HG03432 (cell line): ENCODE measurements at regions not wholly inside any gene's neighbourhood (a gene's known extent, or its start where the extent isn't known, plus 50 kb on each side); places are given as distances from the start of the nearest gene placed in this dataset.

Experiments used
- ATAC-seq: cut with Tn5 transposase; IDR thresholded peaks from one replicate; pipeline ENCODE4 v1.9.1; 2021; ENCODE audit warnings: mild to moderate bottlenecking, moderate library complexity; ENCODE audit not compliant: unreplicated experiment

DNA sequence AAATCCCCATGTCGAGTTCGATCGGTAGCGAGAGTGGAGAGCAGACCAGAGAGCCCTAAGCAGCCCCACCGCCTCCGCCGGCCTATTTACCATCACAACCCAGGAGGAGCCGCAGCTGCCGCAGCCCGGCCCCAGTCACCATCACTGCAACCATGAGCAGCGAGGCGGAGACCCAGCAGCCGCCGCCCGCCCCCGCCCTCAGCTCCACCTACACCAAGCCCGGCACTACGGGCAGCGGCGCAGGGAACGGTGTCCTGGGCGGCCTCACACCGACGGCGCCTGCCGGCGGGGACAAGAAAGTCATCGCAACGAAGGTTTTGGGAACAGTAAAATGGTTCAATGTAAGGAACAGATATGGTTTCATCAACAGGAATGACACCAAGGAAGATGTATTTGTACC, 89.5 kb upstream of the TPM1 start:
- ATAC-seq, result no peak

DNA sequence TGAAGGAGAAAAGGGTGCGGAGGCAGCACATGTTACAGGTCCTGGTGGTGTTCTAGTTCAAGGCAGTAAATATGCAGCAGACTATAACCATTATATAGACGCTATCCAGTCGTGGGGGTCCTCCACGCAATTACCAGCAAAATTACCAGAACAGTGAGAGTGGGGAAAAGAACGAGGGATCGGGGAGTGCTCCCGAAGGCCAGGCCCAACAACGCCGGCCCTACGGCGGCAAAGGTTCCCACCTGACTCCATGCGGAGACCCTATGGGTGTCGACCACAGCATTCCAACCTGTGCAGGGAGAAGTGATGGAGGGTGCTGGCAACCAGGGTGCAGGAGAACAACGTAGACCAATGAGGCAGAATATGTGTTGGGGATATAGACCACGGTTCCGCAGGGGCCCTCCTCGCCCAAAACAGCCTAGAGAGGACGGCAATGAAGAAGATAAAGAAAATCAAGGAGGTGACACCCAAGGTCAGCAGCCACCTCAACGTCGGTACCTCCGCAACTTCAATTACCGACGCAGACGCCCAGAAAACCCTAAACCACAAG, 89.0 kb upstream of the TPM1 start:
- ATAC-seq, result no peak

GRCh38 chr15:62957130-62957529, 85.4 kb upstream of the TPM1 start:
- ATAC-seq, result no peak

DNA sequence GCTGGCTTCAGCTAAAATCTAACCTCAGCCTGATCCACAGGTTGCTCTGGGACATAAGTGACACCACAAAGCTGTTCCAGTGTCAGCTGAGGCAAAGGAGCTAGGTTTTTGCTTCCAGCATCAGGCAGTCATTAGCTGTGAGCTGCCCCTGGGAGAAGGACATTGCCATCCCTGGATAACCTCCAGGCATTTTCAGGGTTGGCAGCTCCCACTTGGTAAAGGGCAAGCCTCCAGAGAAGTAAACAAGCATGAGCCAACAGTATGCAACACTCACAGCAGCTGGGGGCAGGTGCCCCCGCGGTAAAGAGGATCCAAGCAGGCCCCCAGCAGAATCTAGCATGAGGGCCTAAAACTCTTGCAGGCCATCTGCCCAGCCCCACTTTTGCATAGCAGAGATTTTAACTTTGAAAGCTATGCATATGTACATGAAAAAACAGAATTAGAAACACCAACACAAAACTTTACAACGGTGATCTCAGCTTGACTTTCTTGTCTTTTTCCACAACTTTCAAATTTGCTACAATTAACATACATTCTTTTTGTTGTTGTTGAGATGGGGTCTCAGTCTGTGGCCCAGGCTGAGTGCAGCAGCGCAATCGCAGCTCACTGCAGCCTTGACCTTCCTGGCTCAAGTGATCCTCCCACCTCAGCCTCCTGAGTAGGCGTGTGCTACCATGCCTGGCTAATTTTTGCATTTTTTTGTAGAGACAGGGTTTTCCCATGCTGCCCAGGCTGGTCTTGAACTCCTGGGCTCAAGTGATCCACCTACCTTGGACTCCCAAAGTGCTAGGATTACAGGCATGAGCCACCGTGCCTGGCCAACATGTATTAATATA, 83.8 kb upstream of the TPM1 start:
- no peak for ATAC-seq

DNA sequence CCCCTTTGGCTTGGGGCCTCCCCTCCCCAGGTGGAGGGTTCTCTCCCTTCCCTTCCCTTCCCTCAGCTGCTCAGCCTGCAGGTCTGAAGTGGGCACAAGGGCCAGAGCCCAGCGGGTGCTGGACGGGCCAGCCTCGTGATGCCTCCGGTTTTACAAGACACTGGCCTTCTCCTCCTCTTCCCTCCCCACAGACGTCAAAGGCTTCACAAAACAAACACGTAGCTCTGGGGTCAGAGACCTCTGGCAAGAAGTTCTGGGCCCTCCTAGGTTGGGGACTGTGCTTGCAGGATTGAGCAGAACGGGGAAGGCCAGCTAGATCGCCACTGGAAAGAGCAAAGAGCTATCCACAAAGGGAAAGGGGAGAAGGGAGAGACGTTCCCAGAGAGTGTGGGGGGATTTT, 81.4 kb upstream of the TPM1 start:
- no peak for ATAC-seq

DNA sequence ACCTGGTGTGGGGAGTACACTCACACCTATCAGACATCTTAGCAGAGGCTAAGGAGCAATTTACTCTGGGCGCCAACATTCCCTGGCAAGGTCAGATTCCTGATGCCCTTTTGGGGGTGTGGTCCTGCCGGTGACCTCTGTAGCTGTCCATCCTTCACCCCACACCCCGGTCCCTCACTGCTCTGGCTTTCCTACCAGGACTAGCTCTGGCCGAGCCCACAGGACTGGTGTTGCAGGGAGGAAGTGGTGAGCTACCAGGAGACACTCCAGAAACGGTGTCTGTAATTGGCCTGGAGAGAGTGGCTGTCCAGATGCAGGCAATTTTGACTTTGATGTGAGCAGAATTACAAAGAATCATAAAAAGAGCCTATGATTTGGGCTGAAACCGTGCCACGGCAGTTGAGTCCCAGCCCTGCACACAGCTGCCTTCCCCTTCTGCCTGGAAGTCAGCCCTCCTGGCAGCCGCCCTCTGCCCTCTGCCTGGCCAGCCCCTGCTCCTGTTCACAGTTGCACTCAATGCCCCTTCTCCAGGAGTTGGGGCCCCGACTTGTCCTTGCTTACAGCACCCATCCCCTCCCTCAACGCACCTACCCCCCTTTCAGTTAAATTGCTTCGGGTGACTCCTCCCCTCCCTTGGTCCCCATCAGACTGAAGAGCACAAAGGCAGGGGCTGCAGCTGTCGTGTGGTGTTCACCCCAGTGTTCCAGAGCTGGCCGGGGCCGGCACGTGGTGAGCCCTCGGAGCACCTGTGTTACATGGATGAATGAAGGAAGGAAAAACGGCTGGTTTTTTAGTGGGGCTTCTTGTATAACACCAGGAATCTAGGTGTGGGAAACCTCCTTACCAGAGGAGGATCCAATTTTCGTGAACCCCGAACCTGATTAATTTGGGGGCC, 80.2 kb upstream of the TPM1 start:
- ATAC-seq, result no peak

DNA sequence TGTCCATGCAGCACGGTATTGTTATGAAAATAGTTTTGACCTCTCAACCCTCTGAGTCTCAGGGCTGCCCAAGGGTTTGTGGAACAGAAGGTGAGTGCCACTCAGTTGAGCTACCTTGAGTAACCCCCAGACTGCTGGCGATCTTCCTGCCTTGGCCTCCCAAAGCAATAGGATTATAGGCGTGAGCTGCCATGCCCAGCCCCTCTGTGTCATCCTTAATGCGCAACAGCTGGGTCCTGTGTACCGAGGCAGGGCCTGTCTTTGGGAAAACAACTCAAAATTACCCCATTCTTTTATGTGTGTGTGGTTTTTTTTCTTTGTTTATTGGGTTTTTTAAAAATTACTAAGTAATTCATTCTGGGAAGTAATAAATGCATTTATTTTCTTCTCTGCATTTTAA, 78.3 kb upstream of the TPM1 start:
- ATAC-seq, result no peak

DNA sequence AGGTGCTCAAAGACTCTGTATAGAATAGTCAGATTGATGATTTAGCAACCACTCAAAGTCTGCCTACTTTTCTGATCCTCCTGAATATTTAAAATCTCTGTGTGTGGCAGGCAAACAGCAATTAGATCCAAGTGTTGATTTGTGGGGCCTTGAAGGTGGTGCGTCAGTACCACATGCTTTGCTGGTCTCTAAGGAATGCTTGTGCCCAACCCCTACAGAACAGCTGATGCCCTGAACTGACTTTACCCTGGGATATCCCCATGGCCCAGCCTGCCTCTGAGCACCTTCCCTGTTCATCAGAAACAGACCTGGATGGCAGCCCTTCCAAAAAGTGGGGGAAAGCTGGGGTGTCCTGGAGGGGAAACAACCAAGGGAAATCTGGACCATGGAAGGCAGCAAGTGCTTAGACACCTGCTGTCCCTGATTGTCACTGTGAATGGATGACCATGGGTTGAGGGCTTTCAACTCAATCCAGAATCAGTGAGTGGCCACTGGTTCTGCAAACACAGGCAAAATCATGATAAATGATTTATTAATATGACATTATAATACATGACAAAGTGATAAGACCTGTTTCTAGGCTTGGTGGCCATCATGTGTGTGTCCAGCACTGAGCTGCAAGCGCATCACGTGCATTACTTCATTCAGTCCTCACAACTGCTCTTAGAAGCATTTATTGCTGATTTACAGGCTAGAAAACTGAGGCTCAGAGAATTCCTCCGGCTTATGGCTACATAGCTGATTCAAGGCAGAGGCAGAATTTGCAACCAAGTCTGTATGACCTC, 76.1 kb upstream of the TPM1 start:
- no peak for ATAC-seq

DNA sequence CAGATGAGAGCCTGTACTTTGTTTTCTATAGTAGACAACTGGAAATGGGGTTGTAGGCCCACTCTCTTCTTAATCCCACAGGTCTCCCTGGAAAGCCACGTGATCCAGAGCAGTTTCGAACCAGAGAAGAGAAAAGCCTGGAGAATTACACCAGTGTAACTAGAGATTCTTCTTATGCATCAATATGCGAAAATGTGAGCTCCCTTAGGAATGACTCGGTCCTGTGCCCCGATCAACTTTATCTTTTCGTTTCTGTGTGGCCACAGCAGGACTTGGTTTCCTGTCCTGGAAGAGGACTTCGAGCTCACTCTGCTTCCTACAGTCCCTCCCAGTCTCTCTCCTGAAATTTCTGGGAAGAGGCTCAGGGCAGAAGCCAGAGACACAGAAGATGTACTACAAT, 73.8 kb upstream of the TPM1 start:
- no peak for ATAC-seq

DNA sequence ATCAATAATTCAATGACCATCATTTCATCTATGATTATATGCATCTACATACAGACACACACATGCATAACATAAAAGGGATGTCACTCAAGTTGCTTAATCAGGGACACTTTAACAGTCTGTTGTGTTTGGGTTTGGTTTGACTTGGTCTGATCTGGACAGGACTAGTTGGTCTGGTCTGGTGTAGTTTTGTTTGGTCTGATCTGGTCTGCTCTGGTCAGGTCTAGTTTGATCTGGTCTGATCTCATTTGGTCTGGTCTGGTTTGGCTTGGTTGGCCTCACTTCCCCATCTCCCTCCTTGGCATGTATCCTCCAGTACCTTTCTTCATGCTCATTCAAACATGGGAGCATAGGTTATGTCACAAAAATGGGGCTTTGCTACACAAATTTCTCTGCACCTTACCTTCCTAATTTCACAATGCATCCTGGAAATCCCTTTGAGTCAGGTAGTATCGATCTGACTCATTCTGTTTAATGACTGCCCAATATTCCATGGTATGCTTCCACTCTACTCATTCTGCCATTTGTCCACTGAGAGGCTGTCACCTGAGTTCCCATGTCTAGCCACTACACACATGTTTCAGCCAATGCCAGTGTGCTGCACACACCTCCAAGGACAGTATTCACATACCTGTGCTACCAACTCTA, 73.0 kb upstream of the TPM1 start:
- no peak for ATAC-seq

DNA sequence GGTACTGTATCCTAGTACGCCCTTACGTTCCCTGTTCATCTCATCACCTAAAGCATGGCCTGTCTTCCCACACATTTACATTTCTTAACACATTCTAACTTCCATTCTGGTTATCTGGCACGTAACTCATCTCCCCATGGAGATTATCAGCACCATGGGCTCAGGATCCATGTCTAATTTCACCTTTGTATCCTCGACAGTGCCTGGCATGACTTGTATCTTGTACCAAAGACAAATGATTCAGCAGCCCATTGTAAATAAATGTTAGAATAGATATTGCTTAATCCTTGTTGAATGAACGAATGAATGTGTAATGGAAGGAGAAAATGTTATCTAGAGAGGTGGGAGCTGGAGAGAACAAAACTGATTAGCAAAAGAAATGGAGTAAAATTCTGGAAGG, 69.7 kb upstream of the TPM1 start:
- ATAC-seq, result no peak

DNA sequence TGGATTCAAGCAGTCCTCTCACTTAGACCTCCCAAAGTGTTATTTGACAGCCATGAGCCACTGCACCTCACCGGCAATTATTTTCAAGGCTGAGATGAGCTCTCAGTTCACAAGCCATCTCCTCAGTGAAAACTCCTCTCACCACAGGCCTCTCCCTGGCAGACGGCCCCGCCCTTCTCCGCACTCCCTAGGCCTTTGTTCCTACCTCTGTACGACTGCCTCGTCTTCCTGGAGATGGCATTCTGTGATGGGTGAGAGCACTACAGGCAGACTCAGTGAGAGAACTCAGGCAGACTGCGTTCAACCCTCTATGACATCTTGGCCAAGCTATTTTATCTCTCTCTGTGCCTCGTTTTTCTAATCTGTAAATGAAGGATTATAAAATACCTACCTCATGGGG, 67.0 kb upstream of the TPM1 start:
- ATAC-seq, result no peak

DNA sequence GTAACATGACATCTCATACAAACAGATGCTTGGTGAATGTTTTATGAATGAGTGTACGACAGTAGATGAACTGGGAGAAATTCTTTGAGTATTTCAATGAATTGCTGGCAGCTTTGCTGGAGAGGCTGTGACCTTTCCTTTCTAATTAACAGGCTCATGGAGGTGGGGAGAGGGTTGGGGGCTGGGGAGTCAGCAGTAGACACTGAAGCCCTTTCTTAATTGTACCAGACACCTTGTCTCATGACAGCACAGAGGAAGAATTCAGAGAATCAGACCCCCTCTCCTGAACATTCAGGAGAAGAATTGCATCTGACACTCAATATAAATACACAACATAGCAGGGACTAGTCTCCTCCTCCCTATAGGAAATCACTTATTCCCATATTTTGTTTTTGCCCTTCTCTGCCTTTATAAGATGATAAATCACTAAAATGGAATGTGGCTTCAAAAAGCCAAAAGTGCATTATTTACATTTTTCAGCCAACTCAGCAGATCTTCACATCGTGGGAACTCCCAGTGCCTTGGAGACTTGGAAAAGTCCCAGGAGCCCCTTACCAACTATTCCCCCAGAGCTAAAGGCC, 66.2 kb upstream of the TPM1 start:
- ATAC-seq, result no peak

DNA sequence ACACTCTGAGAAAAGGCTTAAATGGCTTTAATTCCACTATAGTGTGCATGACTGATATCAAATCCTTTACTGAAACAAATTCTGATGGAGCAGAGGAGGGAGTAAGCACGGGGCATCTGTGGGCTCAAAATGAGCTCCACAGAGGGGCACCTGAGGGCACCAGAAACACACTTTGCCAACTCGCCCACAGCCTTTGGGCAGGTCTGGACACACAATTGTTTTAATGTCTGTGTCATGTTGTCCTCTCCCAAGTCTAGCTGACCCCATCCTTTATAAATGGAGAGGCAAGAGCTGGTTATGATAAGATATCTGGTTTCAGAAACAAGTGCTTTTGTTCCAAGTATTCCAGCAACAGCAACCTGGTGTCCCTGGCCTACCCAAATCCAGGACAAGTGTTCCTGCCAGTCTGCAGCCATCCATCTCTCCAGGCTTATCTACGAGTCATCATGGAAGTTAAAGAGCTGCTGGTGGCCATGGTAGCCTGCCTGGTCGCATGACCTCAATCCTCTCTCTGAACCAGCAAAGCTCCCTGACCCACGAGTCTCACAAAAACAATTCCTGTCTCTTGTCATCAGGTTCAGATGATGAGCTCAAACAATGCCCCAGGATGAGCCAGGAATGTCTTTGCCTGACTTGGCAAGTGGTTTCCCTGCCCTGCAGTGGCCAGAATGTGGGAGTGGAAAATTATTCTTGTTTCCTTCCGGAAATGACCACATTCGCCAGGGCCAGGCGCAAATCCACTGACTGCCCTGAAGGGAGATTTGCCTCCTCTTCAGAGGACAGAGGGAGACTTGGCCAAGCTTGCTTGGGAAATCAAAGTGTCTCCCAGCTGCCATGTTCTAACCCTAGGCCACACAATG, 64.4 kb upstream of the TPM1 start:
- ATAC-seq, result no peak

DNA sequence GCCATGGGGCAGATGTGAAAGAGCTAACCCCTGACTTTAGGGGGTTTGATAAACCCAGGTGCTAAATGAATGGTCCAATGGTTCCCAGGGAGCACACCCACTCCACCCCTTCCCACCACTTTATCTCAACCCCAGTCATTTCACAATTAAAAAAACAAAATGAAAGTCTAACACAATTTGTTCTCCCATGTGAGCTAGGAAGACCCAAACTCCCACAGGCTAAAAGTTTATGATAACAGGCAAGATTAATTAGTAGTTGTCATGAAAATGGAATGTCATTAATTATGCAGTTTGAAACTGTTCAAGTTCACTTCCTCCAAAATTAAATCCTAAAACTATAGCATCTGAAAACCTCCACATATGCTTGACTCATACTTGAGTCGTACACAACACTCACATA, 63.3 kb upstream of the TPM1 start:
- no peak for ATAC-seq

DNA sequence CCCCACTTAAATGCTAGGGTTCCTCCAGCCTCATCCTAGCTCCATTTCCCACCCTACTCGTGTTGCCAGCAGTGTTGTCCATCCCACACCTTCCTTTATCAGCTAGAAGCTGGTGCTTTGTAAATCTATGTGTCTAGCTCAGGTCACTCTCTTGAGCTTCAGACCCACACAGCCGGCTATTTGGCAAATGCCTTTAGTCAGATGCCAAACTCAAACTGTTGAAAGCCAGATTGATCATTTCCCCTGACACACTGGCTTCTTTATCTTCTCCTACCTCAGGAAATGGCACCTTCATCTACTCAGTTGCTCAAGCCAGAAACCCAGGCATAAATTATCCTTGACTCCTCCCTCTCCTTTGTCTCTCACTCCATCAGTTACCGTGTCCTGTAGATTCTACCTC, 61.5 kb upstream of the TPM1 start:
- no peak for ATAC-seq

DNA sequence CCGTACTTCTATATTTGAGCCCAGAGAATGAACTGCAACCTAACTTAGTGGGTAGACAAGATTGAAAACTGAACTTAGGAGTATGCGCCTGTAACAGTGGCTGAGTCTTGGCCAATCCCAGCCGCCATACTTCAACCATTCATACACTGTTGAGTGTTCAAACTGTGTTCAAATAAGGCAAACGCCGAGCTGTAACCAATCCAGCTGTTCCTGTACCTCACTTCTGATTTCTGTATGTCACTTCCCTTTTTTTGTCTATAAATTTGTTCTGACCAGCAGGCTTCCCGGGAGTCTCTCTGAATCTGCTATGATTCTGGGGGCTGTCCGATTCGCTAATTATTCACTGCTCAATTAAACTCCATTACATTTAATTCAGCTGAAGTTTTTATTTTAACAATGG, 58.6 kb upstream of the TPM1 start:
- ATAC-seq, result no peak

GRCh38 chr15:62985768-62986167, 56.8 kb upstream of the TPM1 start:
- ATAC-seq, result no peak

DNA sequence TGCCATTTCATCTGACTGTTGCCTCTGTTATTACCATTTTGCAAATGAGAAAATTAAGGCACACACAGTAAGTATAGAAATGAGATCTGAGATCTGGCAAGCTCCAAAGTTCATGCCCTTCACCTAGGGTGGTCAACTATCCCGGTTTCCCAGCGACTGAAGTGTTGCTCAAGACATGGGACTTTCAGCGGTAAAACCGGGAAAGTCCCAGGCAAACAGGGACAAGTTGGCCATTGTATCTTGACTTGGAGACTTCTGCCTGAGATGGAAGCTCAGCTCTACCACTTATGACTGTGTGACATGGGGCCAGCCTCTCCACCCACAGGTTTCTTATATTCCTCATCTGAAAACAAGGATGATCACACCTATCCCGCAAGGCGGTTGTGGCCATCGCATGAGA, 55.6 kb upstream of the TPM1 start:
- ATAC-seq, result no peak
